GM19238 (cell line): ENCODE measurements at regions not wholly inside any gene's neighbourhood (a gene's known extent, or its start where the extent isn't known, plus 50 kb on each side); places are given as distances from the start of the nearest gene placed in this dataset.

Experiments
- DNase-seq: peaks from one replicate; pipeline ENCODE4 v3.0.0; 2011; ENCODE audit warnings: low spot score; ENCODE audit not compliant: insufficient read length

DNA sequence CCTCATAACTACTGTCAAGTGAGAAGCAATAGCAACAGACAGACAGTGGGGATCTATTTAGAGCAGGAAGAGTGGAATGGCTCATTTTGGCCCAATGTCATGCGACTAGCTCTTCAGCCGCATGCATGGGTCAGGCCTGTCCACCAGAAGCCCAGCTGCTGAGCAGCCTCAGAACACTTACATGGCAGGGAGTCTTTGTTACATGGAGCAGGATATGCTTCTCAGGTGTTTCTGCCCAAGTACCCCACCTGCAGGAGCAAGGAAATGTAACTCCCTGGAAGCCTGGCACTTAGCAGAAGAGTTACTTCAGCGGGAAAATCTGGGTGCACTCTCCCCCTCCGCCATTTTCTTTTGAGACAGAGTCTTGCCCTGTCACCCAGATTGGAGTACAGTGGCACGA is 73.5 kb upstream of the ARHGAP5 start:
- no peak for DNase-seq

DNA sequence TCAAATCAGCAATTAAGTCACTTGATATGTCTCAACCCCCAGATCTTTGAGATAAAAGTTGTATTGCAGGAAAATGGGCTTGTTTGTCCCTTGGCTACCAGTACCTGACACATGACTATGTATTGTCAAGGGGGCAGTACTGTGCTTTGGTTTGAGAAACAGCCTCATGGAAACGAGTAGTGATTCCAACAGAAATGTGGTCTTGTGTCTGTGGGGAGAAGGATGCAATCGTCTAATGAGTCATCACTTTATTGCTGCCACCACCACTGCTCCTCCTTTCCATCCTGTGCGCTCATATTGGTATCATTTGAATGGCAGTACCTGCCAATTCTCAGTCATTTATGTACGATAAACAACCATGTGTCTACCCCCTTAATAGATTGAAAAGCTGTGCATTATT is 72.8 kb upstream of the ARHGAP5 start:
- no peak for DNase-seq

DNA sequence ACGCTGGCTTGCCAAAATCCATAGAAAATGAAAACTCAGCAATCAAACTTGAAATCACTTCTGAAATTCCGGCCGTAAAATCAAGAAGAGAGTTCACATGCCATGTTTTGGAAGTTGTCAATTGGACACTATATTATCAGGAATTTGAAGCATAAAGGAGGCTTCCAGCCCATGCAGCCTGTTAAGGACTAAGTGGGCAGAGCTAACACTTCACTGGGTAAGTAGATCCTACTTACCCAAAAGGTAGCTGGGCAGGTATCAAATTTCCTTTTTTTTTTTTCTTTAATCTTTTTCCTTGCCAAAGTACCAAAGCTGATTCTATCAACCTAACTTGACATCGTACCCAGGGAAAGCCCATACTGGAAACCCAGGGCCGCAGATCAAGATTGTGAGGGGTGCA is 71.5 kb upstream of the ARHGAP5 start:
- no peak for DNase-seq

DNA sequence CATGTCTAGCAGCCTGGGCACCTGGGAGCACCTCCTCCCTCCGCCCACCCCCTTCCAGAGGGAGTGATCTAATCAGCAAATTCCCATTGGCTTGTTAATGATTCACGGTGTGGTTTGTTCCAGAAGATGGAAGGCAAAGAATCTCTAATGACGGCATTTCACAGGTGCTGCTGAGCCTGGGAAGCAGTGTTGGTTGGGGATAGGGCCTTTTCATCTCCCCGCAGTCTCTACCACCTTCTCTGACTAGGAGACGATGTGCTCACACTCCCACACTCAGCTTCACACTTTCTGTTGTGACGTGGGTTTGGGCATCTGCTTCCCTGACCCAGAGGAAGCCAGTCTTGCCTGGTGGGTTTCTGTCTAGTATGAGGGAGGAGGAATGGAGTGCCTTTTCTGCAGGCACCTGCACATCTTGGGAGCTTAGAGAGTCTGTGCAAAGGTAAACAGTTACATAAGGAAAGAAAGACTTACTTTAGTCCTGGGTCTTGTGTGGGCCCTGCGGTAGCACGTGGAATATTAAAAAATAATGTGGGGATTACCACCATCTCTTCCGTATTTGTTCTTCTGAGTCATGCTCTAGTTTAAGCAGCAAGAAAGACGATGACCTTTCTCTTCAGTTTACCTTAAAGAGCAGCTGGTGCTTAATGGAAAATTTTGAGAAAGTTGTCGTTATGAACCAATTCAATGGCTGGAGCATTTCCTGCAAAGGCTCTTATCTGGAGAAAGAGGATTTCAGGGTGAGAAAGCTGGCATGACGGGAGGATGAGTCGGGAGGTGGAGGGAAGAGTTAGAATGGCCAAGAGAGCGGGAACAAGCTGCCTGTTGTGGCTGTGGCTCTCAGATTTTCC is 70.6 kb upstream of the ARHGAP5 start:
- DNase-seq = no peak

DNA sequence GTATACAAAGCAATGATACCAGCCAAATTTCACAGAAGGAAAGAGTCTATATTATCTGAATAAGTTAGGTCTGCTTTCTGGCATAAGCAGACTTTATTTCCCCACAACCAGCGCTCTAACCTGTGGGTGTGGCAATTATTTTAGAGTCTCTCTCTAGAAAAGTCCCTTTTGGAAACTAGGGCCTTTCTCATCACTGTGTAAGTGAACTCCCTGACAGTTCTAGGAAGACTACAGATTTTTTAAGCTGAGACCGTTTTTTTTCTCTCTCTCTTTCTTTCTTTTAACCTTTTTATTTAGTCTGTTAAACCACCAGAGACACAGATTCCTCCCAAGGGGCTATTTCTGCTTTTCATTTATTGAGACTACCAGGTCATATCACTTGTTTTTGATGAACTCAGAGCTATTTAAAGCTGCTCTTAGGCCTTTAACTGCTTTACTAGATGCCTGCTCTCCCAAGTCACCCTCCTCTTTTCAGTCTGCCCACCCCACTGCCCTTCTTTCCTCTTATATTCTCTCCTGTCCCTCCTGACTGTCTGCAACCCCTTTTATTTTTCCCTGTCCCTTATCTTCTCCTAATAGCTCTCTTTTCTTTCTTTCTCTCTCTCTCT is 69.2 kb upstream of the ARHGAP5 start:
- no peak for DNase-seq

DNA sequence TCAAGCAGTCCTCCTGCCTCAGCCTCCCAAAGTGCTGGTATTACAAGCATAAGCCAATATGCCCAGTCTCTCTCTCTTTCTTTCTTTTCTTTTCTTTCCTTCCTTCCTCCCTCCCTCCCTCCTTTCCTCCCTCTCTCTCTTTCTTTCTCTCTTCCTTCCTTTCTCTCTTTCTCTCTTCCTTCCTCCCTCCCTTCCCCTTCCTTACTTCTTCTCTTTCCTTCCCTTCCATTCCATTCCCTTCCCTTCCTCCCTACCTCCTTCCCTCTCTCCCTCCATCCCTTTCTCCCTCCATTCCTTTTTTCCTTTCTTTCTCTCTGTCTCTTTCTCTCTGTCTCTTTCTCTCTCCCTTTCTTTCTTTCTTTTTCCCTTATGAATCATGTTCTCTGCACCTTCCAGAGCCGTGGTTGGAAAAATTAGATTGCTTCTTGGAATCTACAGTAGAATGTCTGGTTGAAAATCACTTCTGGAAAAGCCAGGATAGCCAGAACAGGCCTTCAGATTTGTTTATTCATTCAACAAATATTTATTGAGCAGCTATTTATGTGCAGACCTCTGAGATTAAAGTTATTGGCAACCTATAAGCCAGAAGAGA is 68.4 kb upstream of the ARHGAP5 start:
- DNase-seq = no peak

DNA sequence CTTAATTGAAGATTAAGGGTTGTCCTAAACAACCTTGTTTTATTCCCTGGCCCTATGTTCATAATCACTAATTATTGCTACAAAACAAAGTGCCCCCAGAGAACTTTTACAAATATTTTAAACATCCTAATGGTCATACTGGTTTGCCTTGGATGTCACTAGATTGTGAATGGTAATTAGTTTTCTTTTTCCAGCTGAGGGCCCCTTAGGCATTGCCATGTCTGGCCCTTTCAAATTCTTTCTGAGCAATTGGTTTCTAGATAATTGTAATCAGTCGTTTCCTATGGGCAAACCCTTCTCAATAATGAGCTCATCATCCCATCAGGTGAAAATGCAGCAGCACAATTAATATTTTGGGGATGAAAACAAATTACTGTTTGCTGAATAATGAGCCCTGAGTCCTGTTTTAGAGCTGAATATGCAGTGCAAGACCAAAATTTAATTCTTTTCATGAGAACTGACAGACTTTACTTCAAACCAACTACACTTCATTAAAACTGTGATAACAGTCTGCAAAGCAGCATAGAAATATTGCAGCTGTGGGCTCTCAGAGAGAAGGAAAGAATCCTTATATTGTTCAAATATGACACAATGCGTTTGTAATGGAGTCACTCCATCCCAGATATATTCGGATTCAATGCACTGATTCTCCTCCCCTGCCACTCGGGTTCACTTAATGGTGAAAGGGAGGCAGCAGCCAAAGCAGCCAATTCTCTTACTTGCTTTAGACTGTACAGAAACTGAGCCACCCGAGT is 67.7 kb upstream of the ARHGAP5 start:
- DNase-seq = no peak

DNA sequence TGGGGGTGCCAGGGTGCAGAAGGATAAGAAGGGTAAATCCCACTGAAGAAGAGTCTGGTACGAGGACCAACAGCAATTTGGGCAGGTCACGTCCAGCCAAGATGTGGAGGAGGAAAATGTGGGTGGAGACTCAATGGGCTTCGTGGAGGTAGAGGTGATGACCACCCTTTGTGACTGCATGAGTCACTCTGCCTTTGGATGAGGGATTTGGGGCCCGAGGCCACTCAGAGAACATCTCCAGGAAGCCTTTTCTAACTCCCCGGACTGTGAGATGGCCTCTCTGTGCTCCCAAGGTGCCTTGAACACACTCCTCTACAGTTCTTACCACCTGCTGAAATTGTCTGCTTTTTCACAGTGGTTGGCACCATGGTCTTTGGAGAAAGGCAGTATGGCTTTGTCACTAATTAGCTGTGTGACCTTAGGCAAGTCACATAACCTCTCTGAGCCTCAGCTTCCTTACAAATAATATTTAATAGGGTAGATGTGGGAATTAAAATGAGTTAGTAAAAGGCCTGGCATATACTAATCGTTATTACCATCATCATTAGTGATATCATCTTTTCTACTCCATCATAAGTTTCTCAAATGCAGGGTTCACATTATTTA is 67.0 kb upstream of the ARHGAP5 start:
- DNase-seq = no peak

DNA sequence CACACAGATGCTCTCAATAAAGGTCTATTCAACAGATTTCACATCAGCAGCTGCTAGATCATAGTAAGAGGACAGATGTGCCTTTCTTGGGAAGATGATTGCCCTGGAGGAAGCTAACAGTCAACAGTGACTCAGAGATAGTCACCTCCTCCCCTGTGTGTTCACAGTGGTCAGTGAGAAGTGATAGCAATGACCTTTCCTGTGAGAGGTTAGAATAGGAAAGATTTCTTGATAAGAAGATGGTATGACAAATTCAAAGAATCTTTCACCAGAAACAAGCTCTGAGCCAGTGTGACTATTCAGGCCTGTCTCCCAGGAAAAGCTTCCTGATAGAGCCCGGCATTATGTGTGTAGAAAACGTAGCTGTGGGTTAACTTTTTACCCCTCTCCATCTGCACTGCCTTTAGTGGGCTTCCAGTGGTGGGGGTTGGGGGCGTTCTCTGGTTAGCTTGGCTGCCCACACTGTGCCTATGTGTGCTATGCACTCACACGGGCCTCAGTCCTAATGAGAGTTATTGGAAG is 66.4 kb upstream of the ARHGAP5 start:
- DNase-seq = no peak

DNA sequence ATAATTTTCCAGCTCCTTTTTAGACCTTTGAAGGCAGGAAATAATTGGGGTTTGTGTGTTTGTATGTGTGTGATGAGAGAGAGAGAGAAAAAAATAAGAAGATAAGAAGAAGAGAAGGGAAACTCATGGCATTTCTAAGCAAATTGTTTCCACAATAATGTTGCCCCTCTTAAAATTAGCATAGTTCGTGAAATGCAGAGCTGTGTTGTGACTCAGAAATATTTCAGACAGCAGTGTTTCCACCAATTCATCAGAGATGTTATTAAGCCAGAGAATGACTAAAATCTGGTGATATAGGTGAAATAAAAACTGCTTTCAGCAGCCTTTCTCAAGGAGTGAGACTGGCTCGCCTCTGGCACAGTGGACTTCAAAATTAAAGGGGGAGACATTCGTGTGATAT is 65.9 kb upstream of the ARHGAP5 start:
- no peak for DNase-seq

DNA sequence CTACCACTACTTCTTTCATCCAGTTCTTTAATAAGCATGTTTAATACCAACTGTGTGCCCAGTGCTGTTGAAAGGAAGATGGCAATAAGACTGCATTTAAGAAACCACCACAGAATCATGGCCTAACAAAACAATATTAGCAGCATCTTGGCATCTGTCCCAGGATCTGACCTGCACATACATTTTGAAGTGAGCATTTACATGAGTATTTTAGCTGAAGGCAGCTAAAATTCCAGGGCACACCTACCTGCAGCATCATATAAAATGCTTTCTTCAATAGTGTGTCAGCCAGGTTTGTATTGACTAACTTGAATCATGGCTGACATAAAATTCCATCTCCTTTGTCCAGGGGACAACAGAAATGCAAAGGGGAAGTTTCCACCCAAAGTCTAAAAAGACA is 65.0 kb upstream of the ARHGAP5 start:
- no peak for DNase-seq

DNA sequence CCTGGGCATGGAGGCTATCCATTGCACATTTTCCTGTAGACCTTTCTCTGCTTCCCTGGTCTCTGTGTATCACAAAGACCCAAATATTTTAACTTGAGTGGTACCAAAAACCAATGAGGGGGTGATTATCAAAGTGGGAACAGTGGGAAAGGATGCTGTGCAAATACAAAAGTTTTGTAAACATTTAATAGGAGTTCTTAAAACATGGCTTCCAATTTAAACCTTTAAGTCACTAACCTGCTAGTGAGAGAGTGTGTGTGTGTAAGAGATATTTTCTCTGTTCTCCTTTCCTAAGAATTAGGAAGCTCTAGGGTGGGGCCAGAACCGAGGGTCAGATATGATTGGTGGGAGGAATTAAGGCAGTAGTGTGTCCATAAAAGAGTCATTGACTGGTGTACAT is 64.5 kb upstream of the ARHGAP5 start:
- no peak for DNase-seq

DNA sequence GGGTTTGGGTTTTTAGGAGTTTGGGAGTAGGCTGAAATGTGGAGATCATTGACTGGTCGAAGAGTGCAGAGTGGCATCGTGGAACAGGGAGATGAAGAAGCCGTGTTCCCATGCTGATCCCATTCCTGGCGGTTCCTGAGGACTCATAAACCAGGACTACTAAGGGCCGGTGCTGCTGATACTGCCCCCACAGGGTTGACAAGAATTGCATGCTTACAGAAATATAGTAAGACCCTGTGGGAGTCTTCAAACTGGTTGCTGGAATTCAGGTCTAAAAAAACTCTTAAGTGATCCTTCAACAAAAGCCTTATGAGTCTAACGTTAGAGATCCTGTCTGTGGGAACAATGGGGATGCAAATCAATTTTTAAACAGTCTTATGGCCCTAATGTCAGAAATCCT is 64.0 kb upstream of the ARHGAP5 start:
- no peak for DNase-seq

DNA sequence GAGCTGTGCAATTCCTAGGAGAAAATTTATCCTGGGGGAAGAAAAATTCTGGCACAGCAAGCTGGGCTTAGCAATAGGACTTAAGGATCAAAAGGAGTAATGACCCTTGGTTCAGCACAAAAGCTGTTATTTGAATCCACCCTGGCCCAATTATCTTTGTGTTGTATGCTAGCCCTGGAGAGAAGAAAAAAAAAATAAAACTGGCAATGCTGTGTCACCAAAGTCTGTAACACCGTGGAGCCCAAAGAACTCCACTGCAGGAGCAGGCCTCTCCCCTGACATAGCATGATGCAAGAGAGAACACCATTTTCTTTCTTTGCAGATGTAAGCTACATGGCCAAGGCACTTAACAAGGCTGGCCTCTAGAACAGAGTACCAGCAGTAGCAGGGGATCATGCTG is 63.0 kb upstream of the ARHGAP5 start:
- DNase-seq = no peak

DNA sequence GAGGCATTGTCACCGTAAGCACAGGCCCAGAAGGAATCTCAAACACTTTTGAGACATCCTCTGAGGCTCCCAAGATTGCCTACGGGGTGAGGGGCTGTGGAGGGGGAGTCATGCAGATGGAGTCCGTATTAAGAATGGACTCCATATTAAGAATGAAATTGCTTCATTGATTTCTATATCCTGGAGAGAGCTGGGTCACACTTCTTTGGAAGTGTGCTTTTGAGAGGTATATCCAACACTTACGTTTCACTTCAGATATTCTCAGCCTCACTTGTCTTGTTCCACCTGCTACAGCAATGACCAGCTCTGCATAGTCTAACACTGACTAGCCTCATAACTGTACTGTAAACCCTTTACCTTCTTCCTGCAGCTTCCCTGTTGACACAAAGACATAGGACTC is 62.6 kb upstream of the ARHGAP5 start:
- DNase-seq = no peak

DNA sequence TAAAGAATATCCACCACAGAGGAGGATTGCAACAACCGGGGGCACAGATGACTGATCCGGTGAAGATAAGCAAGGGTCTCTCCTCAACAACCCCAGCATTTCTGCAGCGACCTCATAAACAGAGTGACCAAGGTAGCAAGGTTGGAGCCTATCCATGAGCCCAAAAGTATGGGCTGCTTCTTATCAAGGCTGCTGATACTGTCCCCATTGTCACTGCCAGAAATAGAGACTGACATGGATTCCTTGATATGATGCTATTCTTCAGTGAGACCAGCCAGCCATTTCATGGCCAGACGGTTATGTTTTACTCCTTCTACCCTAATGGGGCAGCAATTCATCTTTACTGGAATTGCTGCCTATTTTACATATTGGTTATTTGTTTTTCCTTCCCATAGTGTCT is 61.9 kb upstream of the ARHGAP5 start:
- DNase-seq = no peak

DNA sequence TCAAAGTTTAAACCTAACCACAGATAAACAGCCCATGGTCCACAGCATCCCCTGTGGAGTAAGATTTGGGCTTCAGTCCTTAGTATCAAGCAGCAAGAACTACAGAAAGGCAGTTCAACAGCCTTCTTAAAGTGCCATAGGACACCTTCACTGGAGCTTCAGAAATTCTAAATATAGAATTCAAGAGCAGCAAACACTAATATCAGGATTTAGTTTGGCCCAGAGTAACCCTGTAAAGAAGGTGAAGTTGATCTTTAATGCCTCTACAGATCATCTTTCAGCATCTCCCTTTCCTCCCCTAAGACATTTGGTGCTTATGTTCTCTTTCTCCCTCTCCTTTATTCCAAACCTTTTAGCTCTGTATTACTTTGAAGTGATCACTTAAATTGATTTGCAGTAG is 59.5 kb upstream of the ARHGAP5 start:
- no peak for DNase-seq

DNA sequence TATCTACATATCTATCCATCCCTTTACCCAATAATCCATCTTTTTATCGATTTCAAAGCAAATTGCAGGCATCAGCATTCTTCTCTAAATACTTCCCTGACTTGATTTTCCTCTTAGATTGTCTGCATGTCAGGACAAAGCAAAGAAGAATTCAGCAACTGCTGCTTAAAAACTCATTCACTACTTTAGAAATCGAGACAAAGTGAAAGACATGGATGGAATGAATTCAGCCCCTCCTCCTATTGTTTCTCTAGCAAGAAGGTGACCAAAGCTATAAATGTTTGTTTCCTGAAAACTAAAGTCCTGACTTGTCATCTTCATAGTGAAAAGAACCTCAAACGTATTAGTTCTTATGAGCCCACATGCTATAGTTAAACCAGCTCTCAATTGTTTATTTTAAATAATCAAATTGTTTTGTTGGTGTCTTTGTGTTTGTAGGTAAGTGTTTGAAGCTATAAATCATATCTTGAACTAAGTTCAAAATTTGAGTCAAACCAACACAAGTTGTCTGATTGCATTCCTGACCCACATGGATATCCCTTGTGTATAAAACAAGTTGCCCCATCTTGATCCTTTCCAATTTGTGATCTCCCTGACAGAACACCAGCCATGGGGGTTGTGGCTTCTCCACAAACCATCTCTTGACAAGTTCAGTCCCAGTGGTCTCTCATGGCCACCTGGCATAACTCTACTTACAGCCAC is 58.6 kb upstream of the ARHGAP5 start:
- no peak for DNase-seq

DNA sequence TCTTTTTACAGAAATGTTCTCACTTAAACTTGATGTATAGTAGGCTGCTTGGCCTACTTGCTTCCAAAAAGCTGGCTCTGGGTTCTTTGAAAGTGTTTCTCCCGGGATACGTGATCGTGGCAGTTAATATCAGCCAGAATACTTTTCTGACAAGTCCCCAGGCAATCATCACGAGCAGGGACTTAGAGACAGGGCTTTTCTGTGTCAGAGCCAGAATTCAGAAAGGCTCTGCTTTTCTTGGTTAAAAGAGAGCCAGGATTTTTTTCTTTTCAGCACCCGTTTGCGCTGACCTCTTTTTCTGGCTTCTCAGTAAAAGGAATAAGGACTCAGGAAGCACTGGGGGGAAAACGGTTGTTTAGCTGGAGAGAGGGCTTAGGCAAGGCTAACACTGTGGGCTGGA is 57.8 kb upstream of the ARHGAP5 start:
- DNase-seq = no peak

DNA sequence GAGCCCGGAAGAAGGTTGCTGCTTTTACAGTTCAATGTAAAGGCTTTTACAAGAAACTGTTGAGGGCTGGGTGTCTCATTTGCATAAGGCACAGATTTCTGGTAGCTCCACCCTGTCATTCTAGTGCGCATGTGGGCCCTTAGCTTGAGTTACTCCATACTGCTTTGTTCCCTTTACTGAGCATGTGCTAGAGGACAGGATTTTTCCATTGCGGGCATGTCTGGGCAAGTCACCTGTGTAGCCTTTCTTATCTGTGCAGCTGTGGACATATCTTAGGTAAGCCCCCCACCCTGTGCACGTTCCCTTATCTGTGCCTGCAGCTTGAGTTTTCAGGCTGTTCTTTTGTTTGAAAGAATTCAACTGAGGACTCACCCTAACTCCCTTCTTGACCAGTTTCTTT is 56.2 kb upstream of the ARHGAP5 start:
- DNase-seq = no peak

DNA sequence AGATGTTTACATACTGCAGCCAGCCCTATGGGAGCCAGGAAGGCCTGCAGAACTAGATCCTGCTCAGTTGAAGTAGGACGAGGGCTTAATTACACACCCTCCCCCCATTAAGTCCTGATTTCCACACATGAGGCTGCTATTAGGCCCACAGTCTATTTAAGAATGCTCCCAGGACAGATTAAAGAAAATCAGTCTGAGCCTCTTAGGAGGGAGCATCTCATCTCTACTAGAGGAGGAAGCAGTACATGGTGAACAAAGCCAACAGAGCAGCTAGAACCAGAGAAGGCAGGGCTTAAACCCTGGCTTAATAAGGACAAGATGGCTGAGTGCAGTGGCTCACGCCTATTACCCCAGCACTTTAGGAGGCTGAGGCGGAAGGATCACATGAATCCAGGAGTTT is 55.8 kb upstream of the ARHGAP5 start:
- DNase-seq = no peak
